KMS-11 (cell line): ENCODE measurements at regions not wholly inside any gene's neighbourhood (a gene's known extent, or its start where the extent isn't known, plus 50 kb on each side); places are given as distances from the start of the nearest gene placed in this dataset.
"Not testable (repeated sequence)": the region's sequence is repeated elsewhere in the genome, so short reads cannot be mapped to it uniquely, and the experiment has no call there.

Source experiments
- H2AFZ ChIP-seq: fragments of 200-600 bp; sonication (generic); 2 replicates; pipeline ENCODE4 v1.6.1; 2016; ENCODE audit warnings: antibody characterized with exemption, mixed run types, low read depth
- H3K27ac ChIP-seq: fragments of 200-600 bp; sonication (generic); 2 replicates; pipeline ENCODE4 v1.6.1; 2016; ENCODE audit warnings: mild to moderate bottlenecking, mixed run types
- H3K27me3 ChIP-seq: fragments of 200-600 bp; sonication (generic); 2 replicates; pipeline ENCODE4 v1.6.1; 2017; ENCODE audit warnings: mild to moderate bottlenecking, low read depth, mixed run types, moderate library complexity; ENCODE audit not compliant: insufficient read depth
- H3K36me3 ChIP-seq: fragments of 200-600 bp; sonication (generic); 2 replicates; pipeline ENCODE4 v1.6.1; 2017; ENCODE audit warnings: mild to moderate bottlenecking, mixed run types; ENCODE audit not compliant: insufficient read depth
- H3K4me1 ChIP-seq: fragments of 200-600 bp; sonication (generic); 2 replicates; pipeline ENCODE4 v1.6.1; 2016; ENCODE audit warnings: mild to moderate bottlenecking, low read depth, mixed run types; ENCODE audit not compliant: poor library complexity, severe bottlenecking
- H3K4me2 ChIP-seq: fragments of 200-600 bp; sonication (generic); 2 replicates; pipeline ENCODE4 v1.7.0; 2016; ENCODE audit warnings: mild to moderate bottlenecking, mixed run types
- H3K4me3 ChIP-seq: fragments of 200-600 bp; sonication (generic); IDR thresholded peaks from 2 replicates; pipeline ENCODE4 v1.6.1; 2017; ENCODE audit warnings: low read depth, low read length, mixed read lengths; ENCODE audit not compliant: insufficient read depth
- H3K79me2 ChIP-seq: fragments of 200-600 bp; sonication (generic); 2 replicates; pipeline ENCODE4 v1.6.1; 2016; ENCODE audit warnings: low read depth, mixed run types; ENCODE audit not compliant: insufficient read depth
- H3K9ac ChIP-seq: fragments of 200-600 bp; sonication (generic); 2 replicates; pipeline ENCODE4 v1.6.1; 2016; ENCODE audit warnings: mild to moderate bottlenecking, mixed run types
- H4K20me1 ChIP-seq: fragments of 200-600 bp; sonication (generic); 2 replicates; pipeline ENCODE4 v1.6.1; 2016; ENCODE audit warnings: mild to moderate bottlenecking, mixed run types; ENCODE audit not compliant: insufficient read depth
- TF ChIP-seq, protein P1 (sequence below): fragments of 200-600 bp; sonication (generic); conservative IDR thresholded peaks from 2 replicates; pipeline ENCODE4 v1.6.1; 2017; ENCODE audit warnings: low read depth, mild to moderate bottlenecking, antibody characterized with exemption, low read length, moderate library complexity, mixed read lengths

DNA sequence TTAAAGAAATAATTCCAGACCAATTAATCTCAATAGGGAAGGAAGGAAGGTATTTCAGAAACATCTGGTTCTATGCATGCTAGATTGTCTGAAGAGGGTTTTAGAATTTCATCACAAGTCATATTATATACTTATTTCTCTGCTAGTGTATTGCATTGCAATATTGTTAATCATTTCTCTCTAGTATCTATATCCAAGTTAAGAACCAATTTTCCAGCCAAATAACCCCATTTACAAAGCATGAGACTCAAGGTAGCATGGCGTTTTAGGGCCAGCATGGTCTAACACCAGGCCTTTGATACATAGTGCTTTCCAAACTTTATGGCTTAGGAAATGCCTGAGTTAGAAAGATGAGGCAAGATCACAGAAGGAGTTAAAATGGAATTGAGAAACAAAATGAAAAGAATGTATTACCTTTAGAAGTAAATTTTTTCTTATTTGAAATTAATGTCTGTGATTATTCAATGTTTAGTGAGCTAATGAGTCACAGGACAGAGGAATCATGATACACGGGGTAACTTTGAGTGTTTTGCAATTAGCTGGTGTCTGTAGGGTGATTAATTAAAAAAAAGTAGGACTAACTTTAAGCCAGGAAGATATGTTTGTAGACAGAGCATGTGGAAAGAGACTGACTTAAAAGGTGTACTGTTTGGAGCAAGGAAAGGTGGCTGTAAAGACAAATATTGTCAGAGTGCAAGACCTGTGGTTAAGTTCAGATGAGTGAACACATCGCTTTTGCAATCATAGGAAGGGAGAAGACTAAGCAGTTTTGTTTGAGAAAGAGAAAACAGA is 1006.2 kb upstream of the CITED2 start:
- H4K20me1 ChIP-seq = no peaks in the 10 kb centered on the region
- H3K36me3 ChIP-seq = no peaks in the 10 kb centered on the region
- H3K9ac ChIP-seq = no peak overlapping the region
- no peaks in the 10 kb centered on the region for H3K27me3 ChIP-seq
- H3K4me1 ChIP-seq = no peaks in the 10 kb centered on the region
- no peak overlapping the region for H2AFZ ChIP-seq
- no peak overlapping the region for H3K4me3 ChIP-seq
- no peaks in the 10 kb centered on the region for H3K79me2 ChIP-seq
- no peak overlapping the region for H3K27ac ChIP-seq
- no peak overlapping the region for H3K4me2 ChIP-seq
- TF ChIP-seq, protein P1, sequence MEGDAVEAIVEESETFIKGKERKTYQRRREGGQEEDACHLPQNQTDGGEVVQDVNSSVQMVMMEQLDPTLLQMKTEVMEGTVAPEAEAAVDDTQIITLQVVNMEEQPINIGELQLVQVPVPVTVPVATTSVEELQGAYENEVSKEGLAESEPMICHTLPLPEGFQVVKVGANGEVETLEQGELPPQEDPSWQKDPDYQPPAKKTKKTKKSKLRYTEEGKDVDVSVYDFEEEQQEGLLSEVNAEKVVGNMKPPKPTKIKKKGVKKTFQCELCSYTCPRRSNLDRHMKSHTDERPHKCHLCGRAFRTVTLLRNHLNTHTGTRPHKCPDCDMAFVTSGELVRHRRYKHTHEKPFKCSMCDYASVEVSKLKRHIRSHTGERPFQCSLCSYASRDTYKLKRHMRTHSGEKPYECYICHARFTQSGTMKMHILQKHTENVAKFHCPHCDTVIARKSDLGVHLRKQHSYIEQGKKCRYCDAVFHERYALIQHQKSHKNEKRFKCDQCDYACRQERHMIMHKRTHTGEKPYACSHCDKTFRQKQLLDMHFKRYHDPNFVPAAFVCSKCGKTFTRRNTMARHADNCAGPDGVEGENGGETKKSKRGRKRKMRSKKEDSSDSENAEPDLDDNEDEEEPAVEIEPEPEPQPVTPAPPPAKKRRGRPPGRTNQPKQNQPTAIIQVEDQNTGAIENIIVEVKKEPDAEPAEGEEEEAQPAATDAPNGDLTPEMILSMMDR = no peak

DNA sequence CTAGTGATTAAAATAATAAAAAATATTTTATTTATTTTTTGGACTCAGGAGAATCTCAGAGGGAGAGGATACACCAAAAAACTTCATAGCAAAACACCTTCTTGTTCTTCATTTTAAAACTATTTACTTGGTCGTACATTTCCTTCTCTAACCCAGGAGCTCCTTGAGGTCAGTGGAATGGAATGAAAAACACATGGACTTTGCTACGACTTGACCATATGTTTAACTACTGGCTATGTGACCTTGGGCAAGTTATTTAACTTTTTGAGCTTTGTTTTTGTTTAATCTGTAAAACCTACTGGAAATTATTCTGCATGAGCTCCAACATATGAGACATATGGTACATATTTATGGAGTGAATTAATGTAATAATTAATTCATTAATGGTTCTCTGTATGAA is 1005.5 kb upstream of the CITED2 start:
- Histone ChIP-seq H3K4me1 (no peaks in the 10 kb centered on the region), H2AFZ (no peak overlapping the region), H3K27me3 (no peaks in the 10 kb centered on the region), H3K4me2 (no peak overlapping the region), H4K20me1 (no peaks in the 10 kb centered on the region), H3K79me2 (no peaks in the 10 kb centered on the region), H3K36me3 (no peaks in the 10 kb centered on the region), H3K9ac (no peak overlapping the region), H3K27ac (no peak overlapping the region), H3K4me3 (no peak overlapping the region)
- TF ChIP-seq, protein P1 = no peak

DNA sequence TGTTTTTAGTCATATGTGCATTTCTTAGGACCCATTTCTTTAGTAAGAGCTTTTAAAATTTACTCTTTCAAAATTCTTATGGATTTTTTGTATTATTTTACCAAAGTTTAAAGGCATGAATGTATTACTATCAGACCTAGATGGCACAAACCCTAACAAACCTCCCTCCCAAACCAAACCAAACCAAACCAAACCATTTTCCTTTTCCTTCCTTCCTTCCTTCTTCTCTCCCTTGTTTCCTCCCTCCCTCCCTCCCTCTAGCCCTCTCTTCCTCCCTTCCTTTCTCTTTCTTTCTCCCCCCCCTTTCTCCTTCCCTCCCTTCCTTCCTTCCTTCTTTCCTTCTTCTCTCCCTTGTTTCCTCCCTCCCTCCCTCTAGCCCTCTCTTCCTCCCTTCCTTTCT is 1001.8 kb upstream of the CITED2 start:
- H3K36me3 ChIP-seq = no peaks in the 10 kb centered on the region
- H3K4me1 ChIP-seq = no peaks in the 10 kb centered on the region
- no peak overlapping the region for H3K9ac ChIP-seq
- H4K20me1 ChIP-seq = no peaks in the 10 kb centered on the region
- no peak overlapping the region for H2AFZ ChIP-seq
- no peak overlapping the region for H3K4me3 ChIP-seq
- H3K27me3 ChIP-seq = no peaks in the 10 kb centered on the region
- H3K4me2 ChIP-seq = no peak overlapping the region
- TF ChIP-seq, protein P1 = no peak
- no peak overlapping the region for H3K27ac ChIP-seq
- no peaks in the 10 kb centered on the region for H3K79me2 ChIP-seq

DNA sequence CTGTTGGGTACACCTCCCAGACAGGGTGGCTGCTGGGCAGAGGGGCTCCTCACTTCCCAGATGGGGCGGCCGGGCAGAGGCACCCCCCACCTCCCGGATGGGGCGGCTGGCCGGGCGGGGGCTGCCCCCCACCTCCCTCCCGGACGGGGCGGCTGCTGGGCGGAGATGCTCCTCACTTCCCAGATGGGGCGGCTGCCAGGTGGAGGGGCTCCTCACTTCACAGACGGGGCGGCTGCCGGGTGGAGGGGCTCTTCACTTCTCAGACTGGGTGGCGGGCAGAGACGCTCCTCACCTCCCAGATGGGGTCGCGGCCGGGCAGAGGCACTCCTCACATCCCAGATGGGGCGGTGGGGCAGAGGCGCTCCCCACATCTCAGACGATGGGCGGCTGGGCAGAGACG is 999.3 kb upstream of the CITED2 start:
- not testable (repeated sequence) for H3K79me2 ChIP-seq, H3K27ac ChIP-seq, H3K4me2 ChIP-seq, H4K20me1 ChIP-seq, H3K4me3 ChIP-seq, H3K4me1 ChIP-seq, H3K9ac ChIP-seq, H3K36me3 ChIP-seq, H2AFZ ChIP-seq, H3K27me3 ChIP-seq

DNA sequence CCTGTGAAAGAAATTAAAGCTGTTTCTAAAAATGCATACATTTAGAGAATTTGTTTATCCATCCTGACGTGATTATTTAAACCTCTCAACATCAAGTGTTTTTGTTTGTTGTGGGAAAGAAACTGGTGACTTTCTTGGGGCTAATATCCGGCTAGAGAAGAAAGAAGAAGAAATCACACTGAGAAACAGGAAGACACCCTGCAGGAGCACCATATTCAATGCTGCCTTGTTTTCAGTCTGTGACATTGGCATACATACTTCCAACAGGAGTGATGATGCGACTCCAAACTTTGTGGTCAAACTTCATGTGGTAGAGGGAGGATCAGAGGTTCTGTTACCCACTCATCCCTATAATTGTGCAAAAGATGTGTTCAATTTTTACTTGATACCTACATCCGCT is 997.6 kb upstream of the CITED2 start:
- Histone ChIP-seq H3K79me2 (no peaks in the 10 kb centered on the region), H3K36me3 (no peaks in the 10 kb centered on the region), H3K9ac (no peak overlapping the region), H3K27ac (no peak overlapping the region), H3K27me3 (no peaks in the 10 kb centered on the region), H3K4me3 (no peak overlapping the region), H4K20me1 (no peaks in the 10 kb centered on the region), H2AFZ (no peak overlapping the region), H3K4me2 (no peak overlapping the region), H3K4me1 (no peaks in the 10 kb centered on the region)
- TF ChIP-seq, protein P1 = no peak
